ENCODE measurements at regions not wholly inside any gene's neighbourhood (a gene's known extent, or its start where the extent isn't known, plus 50 kb on each side); places are given as distances from the start of the nearest gene placed in this dataset.

DNA sequence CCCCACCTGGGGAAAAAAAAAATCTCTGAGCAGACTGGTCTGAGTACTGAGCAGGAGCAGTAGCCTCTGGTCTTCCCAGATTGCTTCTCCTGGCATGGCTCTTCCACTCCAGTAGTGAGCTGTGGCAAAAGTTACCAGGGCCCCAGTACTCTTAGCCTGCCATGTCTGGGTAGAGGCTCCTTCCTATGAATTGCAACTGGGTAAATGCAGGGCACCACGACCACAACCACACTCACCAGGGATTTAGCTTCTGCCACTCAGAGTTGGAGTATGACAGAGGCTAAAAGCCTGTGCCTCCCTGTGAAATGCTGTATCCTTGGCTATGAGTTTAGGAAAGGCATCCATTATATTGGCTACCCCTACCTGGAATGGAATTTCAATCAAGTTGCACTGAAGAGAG is 67.9 kb upstream of the CCDC54 start:
- TF ChIP-seq, protein P1, sequence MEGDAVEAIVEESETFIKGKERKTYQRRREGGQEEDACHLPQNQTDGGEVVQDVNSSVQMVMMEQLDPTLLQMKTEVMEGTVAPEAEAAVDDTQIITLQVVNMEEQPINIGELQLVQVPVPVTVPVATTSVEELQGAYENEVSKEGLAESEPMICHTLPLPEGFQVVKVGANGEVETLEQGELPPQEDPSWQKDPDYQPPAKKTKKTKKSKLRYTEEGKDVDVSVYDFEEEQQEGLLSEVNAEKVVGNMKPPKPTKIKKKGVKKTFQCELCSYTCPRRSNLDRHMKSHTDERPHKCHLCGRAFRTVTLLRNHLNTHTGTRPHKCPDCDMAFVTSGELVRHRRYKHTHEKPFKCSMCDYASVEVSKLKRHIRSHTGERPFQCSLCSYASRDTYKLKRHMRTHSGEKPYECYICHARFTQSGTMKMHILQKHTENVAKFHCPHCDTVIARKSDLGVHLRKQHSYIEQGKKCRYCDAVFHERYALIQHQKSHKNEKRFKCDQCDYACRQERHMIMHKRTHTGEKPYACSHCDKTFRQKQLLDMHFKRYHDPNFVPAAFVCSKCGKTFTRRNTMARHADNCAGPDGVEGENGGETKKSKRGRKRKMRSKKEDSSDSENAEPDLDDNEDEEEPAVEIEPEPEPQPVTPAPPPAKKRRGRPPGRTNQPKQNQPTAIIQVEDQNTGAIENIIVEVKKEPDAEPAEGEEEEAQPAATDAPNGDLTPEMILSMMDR (IDR thresholded peaks at IDR 0.05) = no peak
- TF ChIP-seq POLR2AphosphoS5 (IDR thresholded peaks at IDR 0.05) (no peak), POLR2A (IDR thresholded peaks at IDR 0.05) (no peak)

Data from transverse colon (tissue), 4 donors.